B cell (primary cell): ENCODE measurements at regions not wholly inside any gene's neighbourhood (a gene's known extent, or its start where the extent isn't known, plus 50 kb on each side); places are given as distances from the start of the nearest gene placed in this dataset.

Source experiments
- EZH2 ChIP-seq: IDR thresholded peaks from 2 replicates; pipeline ENCODE4 v1.6.1; 2012; ENCODE audit warnings: borderline replicate concordance, low read depth, mild to moderate bottlenecking, moderate library complexity, low read length; ENCODE audit not compliant: insufficient read depth, poor library complexity, severe bottlenecking
- TF ChIP-seq, protein P1 (sequence below): fragments of 200-600 bp; IDR thresholded peaks from one replicate; pipeline ENCODE4 v1.8.0; 2022; ENCODE audit warnings: antibody characterized with exemption, mild to moderate bottlenecking

DNA sequence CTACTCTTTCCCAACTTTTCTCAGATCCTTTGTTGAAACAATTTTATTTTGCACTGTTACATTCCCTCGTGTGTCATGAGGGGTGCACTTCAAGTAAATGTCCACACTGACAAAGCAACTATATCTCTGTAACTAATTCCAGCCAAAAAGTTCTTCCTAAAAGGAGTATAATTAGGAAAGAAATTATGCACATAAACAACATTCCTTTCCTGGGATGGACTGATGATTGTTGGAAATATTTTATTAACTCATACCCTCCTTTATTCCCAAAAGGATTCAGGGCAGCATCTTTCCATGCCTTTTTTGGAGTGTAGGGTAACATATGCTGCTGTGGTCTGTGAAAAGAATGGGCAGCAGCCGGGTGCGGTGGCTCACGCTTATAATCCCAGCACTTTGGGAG is 426.1 kb upstream of the THBS1 start:
- TF ChIP-seq, protein P1, sequence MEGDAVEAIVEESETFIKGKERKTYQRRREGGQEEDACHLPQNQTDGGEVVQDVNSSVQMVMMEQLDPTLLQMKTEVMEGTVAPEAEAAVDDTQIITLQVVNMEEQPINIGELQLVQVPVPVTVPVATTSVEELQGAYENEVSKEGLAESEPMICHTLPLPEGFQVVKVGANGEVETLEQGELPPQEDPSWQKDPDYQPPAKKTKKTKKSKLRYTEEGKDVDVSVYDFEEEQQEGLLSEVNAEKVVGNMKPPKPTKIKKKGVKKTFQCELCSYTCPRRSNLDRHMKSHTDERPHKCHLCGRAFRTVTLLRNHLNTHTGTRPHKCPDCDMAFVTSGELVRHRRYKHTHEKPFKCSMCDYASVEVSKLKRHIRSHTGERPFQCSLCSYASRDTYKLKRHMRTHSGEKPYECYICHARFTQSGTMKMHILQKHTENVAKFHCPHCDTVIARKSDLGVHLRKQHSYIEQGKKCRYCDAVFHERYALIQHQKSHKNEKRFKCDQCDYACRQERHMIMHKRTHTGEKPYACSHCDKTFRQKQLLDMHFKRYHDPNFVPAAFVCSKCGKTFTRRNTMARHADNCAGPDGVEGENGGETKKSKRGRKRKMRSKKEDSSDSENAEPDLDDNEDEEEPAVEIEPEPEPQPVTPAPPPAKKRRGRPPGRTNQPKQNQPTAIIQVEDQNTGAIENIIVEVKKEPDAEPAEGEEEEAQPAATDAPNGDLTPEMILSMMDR = no peak
- no peak for TF ChIP-seq EZH2
